ENCODE measurements at regions not wholly inside any gene's neighbourhood (a gene's known extent, or its start where the extent isn't known, plus 50 kb on each side); places are given as distances from the start of the nearest gene placed in this dataset.

- no peak for TF ChIP-seq CTCF (IDR thresholded peaks at IDR 0.05; ENCODE audit: low read depth, low read length)
- H3K4me3 ChIP-seq (ENCODE audit: low read depth, low read length): no peak overlapping the region
Measured at GRCh38 chr4:147134536-147135210, 189.0 kb upstream of the TTC29 start.

- no peak overlapping the region for H3K4me3 ChIP-seq (ENCODE audit: low read depth, low read length)
- TF ChIP-seq CTCF (IDR thresholded peaks at IDR 0.05; ENCODE audit: low read depth, low read length): no peak
Measured at GRCh38 chr4:147136310-147136709, 190.6 kb upstream of the TTC29 start.

- no peak for TF ChIP-seq CTCF (IDR thresholded peaks at IDR 0.05; ENCODE audit: low read depth, low read length)
- H3K4me3 ChIP-seq (ENCODE audit: low read depth, low read length): no peak overlapping the region
Measured at GRCh38 chr4:147136751-147137150, 191.1 kb upstream of the TTC29 start.

GRCh38 chr4:147137280-147137679, 191.6 kb upstream of the TTC29 start:
- no peak for TF ChIP-seq CTCF (IDR thresholded peaks at IDR 0.05; ENCODE audit: low read depth, low read length)
- H3K4me3 ChIP-seq (ENCODE audit: low read depth, low read length): no peak overlapping the region

GRCh38 chr4:147138171-147138570, 192.5 kb upstream of the TTC29 start:
- no peak for TF ChIP-seq CTCF (IDR thresholded peaks at IDR 0.05; ENCODE audit: low read depth, low read length)
- H3K4me3 ChIP-seq (ENCODE audit: low read depth, low read length): no peak overlapping the region

- TF ChIP-seq CTCF (IDR thresholded peaks at IDR 0.05; ENCODE audit: low read depth, low read length): no peak
Measured at GRCh38 chr4:147139455-147140198, 194.0 kb upstream of the TTC29 start.

GRCh38 chr4:147151763-147152162, 206.1 kb upstream of the TTC29 start:
- no peak for TF ChIP-seq CTCF (IDR thresholded peaks at IDR 0.05; ENCODE audit: low read depth, low read length)
- H3K4me3 ChIP-seq (ENCODE audit: low read depth, low read length): no peak overlapping the region

More at GRCh38 chr4:147139455-147140198, 194.0 kb upstream of the TTC29 start:
- no peak overlapping the region for H3K4me3 ChIP-seq (ENCODE audit: low read depth, low read length)
